ENCODE measurements at regions not wholly inside any gene's neighbourhood (a gene's known extent, or its start where the extent isn't known, plus 50 kb on each side); places are given as distances from the start of the nearest gene placed in this dataset.

GRCh38 chr6:142683714-142684141 is 261.2 kb downstream of the HIVEP2 start:
- Mint-ChIP-seq H3K27me3 (no peaks in the 10 kb centered on the region), H3K9me3 (peaks cover 11% of the 10 kb centered on the region), H3K4me1 (peaks cover 20% of the 10 kb centered on the region), H3K4me3 (no peak overlapping the region), H3K27ac (no peak overlapping the region), H3K36me3 (ENCODE audit: low read depth) (no peaks in the 10 kb centered on the region)
- ChIA-PET CTCF (interaction anchor here (0.5 to 0.9 kb wide), 3 partner anchors 9 to 36 kb away, joined by 3 read pairs; no protein-coding TSS in a partner anchor), POLR2A (no interaction called here)
- no peak for DNase-seq

- Mint-ChIP-seq H3K4me1 (peaks cover 20% of the 10 kb centered on the region), H3K4me3 (no peak overlapping the region), H3K9me3 (peaks cover 11% of the 10 kb centered on the region), H3K36me3 (ENCODE audit: low read depth) (no peaks in the 10 kb centered on the region), H3K27ac (no peak overlapping the region), H3K27me3 (no peaks in the 10 kb centered on the region)
- ChIA-PET POLR2A (no interaction called here), CTCF (interaction anchor here (0.9 kb wide), 2 partner anchors 8 to 9 kb away, joined by 3 read pairs; no protein-coding TSS in a partner anchor)
- no peak for DNase-seq
These were observed 260.6 kb downstream of the HIVEP2 start for GRCh38 chr6:142684371-142684770.

GRCh38 chr6:142685852-142686506 is 259.0 kb downstream of the HIVEP2 start:
- ChIA-PET CTCF (interaction anchor here (0.8 kb wide), 1 partner anchor 39 kb away, joined by 3 read pairs; no protein-coding TSS in a partner anchor), POLR2A (no interaction called here)
- H3K36me3 Mint-ChIP-seq (ENCODE audit: low read depth) = no peaks in the 10 kb centered on the region
- H3K9me3 Mint-ChIP-seq = peaks cover 11% of the 10 kb centered on the region
- peaks cover 13% of the 10 kb centered on the region for H3K4me1 Mint-ChIP-seq
- DNase-seq = no peak
- no peaks in the 10 kb centered on the region for H3K27me3 Mint-ChIP-seq
- no peak overlapping the region for H3K27ac Mint-ChIP-seq
- H3K4me3 Mint-ChIP-seq = no peak overlapping the region

- no peak overlapping the region for H3K4me3 Mint-ChIP-seq
- peaks cover 13% of the 10 kb centered on the region for H3K4me1 Mint-ChIP-seq
- H3K9me3 Mint-ChIP-seq = peaks cover 11% of the 10 kb centered on the region
- H3K27me3 Mint-ChIP-seq = no peaks in the 10 kb centered on the region
- POLR2A ChIA-PET = no interaction called here
- H3K36me3 Mint-ChIP-seq (ENCODE audit: low read depth) = no peaks in the 10 kb centered on the region
- CTCF ChIA-PET = interaction anchor here (0.8 kb wide), 1 partner anchor 38 kb away, joined by 3 read pairs; no protein-coding TSS in a partner anchor
- no peak overlapping the region for H3K27ac Mint-ChIP-seq
- no peak for DNase-seq
These were observed 258.5 kb downstream of the HIVEP2 start for GRCh38 chr6:142686507-142686887.

GRCh38 chr6:142692942-142693341 is 252.0 kb downstream of the HIVEP2 start:
- H3K27me3 Mint-ChIP-seq = no peaks in the 10 kb centered on the region
- no peak overlapping the region for H3K27ac Mint-ChIP-seq
- H3K9me3 Mint-ChIP-seq = no peaks in the 10 kb centered on the region
- DNase-seq = peak; percentile 70
- ChIA-PET POLR2A (no interaction called here), CTCF (interaction anchor here (0.8 to 2.3 kb wide), 6 partner anchors 9 to 754 kb away, joined by 3 to 10 read pairs (median 3); no protein-coding TSS in a partner anchor)
- no peaks in the 10 kb centered on the region for H3K36me3 Mint-ChIP-seq (ENCODE audit: low read depth)
- H3K4me3 Mint-ChIP-seq = no peak overlapping the region
- H3K4me1 Mint-ChIP-seq = peaks cover 18% of the 10 kb centered on the region

- Mint-ChIP-seq H3K27ac (no peak overlapping the region), H3K4me3 (no peak overlapping the region), H3K4me1 (peaks cover 18% of the 10 kb centered on the region), H3K36me3 (ENCODE audit: low read depth) (no peaks in the 10 kb centered on the region), H3K27me3 (no peaks in the 10 kb centered on the region), H3K9me3 (no peaks in the 10 kb centered on the region)
- no peak for DNase-seq
- ChIA-PET CTCF (interaction anchor here (0.7 to 2.3 kb wide), 5 partner anchors 9 to 734 kb away, joined by 3 to 10 read pairs (median 3); no protein-coding TSS in a partner anchor), POLR2A (no interaction called here)
These were observed 251.5 kb downstream of the HIVEP2 start for GRCh38 chr6:142693441-142693840.

GRCh38 chr6:142694054-142694453 is 250.9 kb downstream of the HIVEP2 start:
- no peaks in the 10 kb centered on the region for H3K36me3 Mint-ChIP-seq (ENCODE audit: low read depth)
- CTCF ChIA-PET = interaction anchor here (0.7 to 2.3 kb wide), 3 partner anchors 17 to 733 kb away, joined by 3 to 10 read pairs (median 3); no protein-coding TSS in a partner anchor
- H3K27me3 Mint-ChIP-seq = no peaks in the 10 kb centered on the region
- no peak overlapping the region for H3K27ac Mint-ChIP-seq
- H3K9me3 Mint-ChIP-seq = no peaks in the 10 kb centered on the region
- no peak for DNase-seq
- POLR2A ChIA-PET = no interaction called here
- H3K4me1 Mint-ChIP-seq = peaks cover 18% of the 10 kb centered on the region
- H3K4me3 Mint-ChIP-seq = no peak overlapping the region

GRCh38 chr6:142695016-142695415 is 250.0 kb downstream of the HIVEP2 start:
- DNase-seq = no peak
- ChIA-PET POLR2A (no interaction called here), CTCF (interaction anchor here (1.1 kb wide), 1 partner anchor 332 kb away, joined by 4 read pairs; no protein-coding TSS in a partner anchor)
- Mint-ChIP-seq H3K4me3 (no peak overlapping the region), H3K4me1 (peaks cover 18% of the 10 kb centered on the region), H3K27ac (no peak overlapping the region), H3K27me3 (no peaks in the 10 kb centered on the region), H3K36me3 (ENCODE audit: low read depth) (no peaks in the 10 kb centered on the region), H3K9me3 (no peaks in the 10 kb centered on the region)

- peaks cover 18% of the 10 kb centered on the region for H3K4me1 Mint-ChIP-seq
- H3K27me3 Mint-ChIP-seq = no peaks in the 10 kb centered on the region
- CTCF ChIA-PET = interaction anchor here (1.1 to 2.9 kb wide), 2 partner anchors 330 kb away, joined by 4 to 7 read pairs; no protein-coding TSS in a partner anchor
- H3K9me3 Mint-ChIP-seq = no peaks in the 10 kb centered on the region
- POLR2A ChIA-PET = no interaction called here
- no peak overlapping the region for H3K27ac Mint-ChIP-seq
- DNase-seq = no peak
- no peaks in the 10 kb centered on the region for H3K36me3 Mint-ChIP-seq (ENCODE audit: low read depth)
- H3K4me3 Mint-ChIP-seq = no peak overlapping the region
These were observed 248.6 kb downstream of the HIVEP2 start for GRCh38 chr6:142696123-142697000.

GRCh38 chr6:142697001-142697335 is 248.0 kb downstream of the HIVEP2 start:
- Mint-ChIP-seq H3K4me1 (peaks cover 18% of the 10 kb centered on the region), H3K36me3 (ENCODE audit: low read depth) (no peaks in the 10 kb centered on the region), H3K4me3 (no peak overlapping the region), H3K9me3 (no peaks in the 10 kb centered on the region), H3K27ac (no peak overlapping the region), H3K27me3 (no peaks in the 10 kb centered on the region)
- no peak for DNase-seq
- CTCF ChIA-PET = interaction anchor here (2.9 kb wide), 1 partner anchor 330 kb away, joined by 7 read pairs; no protein-coding TSS in a partner anchor
- POLR2A ChIA-PET = no interaction called here

- DNase-seq = no peak
- Mint-ChIP-seq H3K4me1 (peaks cover 16% of the 10 kb centered on the region), H3K27me3 (no peaks in the 10 kb centered on the region), H3K36me3 (ENCODE audit: low read depth) (no peaks in the 10 kb centered on the region), H3K27ac (no peak overlapping the region), H3K4me3 (no peak overlapping the region), H3K9me3 (no peaks in the 10 kb centered on the region)
- POLR2A ChIA-PET = interaction anchor here (0.6 kb wide), 1 partner anchor 194 kb away, joined by 3 read pairs; no protein-coding TSS in a partner anchor
- CTCF ChIA-PET = interaction anchor here (1.0 to 2.9 kb wide), 3 partner anchors 20 to 730 kb away, joined by 3 to 7 read pairs (median 4); no protein-coding TSS in a partner anchor
These were observed 247.1 kb downstream of the HIVEP2 start for GRCh38 chr6:142697922-142698321.

- DNase-seq = no peak
- Mint-ChIP-seq H3K4me1 (peaks cover 12% of the 10 kb centered on the region), H3K4me3 (no peak overlapping the region), H3K36me3 (ENCODE audit: low read depth) (no peaks in the 10 kb centered on the region), H3K27me3 (no peaks in the 10 kb centered on the region), H3K9me3 (no peaks in the 10 kb centered on the region), H3K27ac (no peak overlapping the region)
- ChIA-PET POLR2A (interaction anchor here (0.6 kb wide), 1 partner anchor 50 kb away, joined by 3 read pairs; no protein-coding TSS in a partner anchor), CTCF (interaction anchor here (1.8 to 2.9 kb wide), 2 partner anchors 328 to 729 kb away, joined by 4 to 7 read pairs; no protein-coding TSS in a partner anchor)
These were observed 246.2 kb downstream of the HIVEP2 start for GRCh38 chr6:142698751-142699150.

- CTCF ChIA-PET = interaction anchor here (1.8 kb wide), 1 partner anchor 728 kb away, joined by 4 read pairs; no protein-coding TSS in a partner anchor
- no peaks in the 10 kb centered on the region for H3K36me3 Mint-ChIP-seq (ENCODE audit: low read depth)
- peaks cover 7% of the 10 kb centered on the region for H3K4me1 Mint-ChIP-seq
- DNase-seq = no peak
- H3K27me3 Mint-ChIP-seq = no peaks in the 10 kb centered on the region
- no peaks in the 10 kb centered on the region for H3K9me3 Mint-ChIP-seq
- no peak overlapping the region for H3K27ac Mint-ChIP-seq
- POLR2A ChIA-PET = no interaction called here
- no peak overlapping the region for H3K4me3 Mint-ChIP-seq
These were observed 245.6 kb downstream of the HIVEP2 start for GRCh38 chr6:142699391-142699790.
